Uterus (tissue), 3 donors: ENCODE measurements at regions not wholly inside any gene's neighbourhood (a gene's known extent, or its start where the extent isn't known, plus 50 kb on each side); places are given as distances from the start of the nearest gene placed in this dataset.

Experiments
- DNase-seq, 2 donors: peaks; one replicate each; pipeline ENCODE4 v3.0.0-alpha.2; 2019 to 2020
- H3K27ac ChIP-seq, 2 donors: fragments of 200-600 bp; sonication (generic); 1 replicate in 1 of 2; 2 replicates in 1 of 2; pipeline ENCODE4 v1.5.1; 2016 to 2018
- H3K27me3 ChIP-seq, 2 donors: fragments of 200-600 bp; sonication (generic); one replicate each; pipeline ENCODE4 v1.5.1; 2018 to 2019; ENCODE audit warnings: control low read depth in 1 of 2
- H3K36me3 ChIP-seq, 2 donors: fragments of 200-600 bp; sonication (generic); one replicate each; pipeline ENCODE4 v1.5.1; 2019; ENCODE audit warnings: control low read depth in 1 of 2
- H3K4me1 ChIP-seq, 2 donors: fragments of 200-600 bp; sonication (generic); one replicate each; pipeline ENCODE4 v1.5.1; 2018 to 2019; ENCODE audit warnings: control low read depth in 1 of 2
- H3K4me3 ChIP-seq, 2 donors: fragments of 200-600 bp; sonication (generic); 1 replicate in 1 of 2; 2 replicates in 1 of 2; pipeline ENCODE4 v1.5.1; 2018 to 2019; ENCODE audit warnings: mild to moderate bottlenecking in 1 of 2
- H3K9me3 ChIP-seq, 2 donors: fragments of 200-600 bp; sonication (generic); one replicate each; pipeline ENCODE4 v1.5.1; 2019; ENCODE audit warnings: control low read depth in 1 of 2
- CTCF ChIP-seq, 4 experiments: fragments of 200-600 bp in 2 of 4; fragments of 450-650 bp in 2 of 4; sonication (generic) in 2 of 4; IDR thresholded peaks; one replicate each; pipeline ENCODE4 v1.5.1; 2016 to 2019; ENCODE audit warnings: antibody characterized with exemption in 4 of 4, mild to moderate bottlenecking in 2 of 4, moderate library complexity in 1 of 4
- POLR2A ChIP-seq, 2 donors: fragments of 450-650 bp; IDR thresholded peaks; one replicate each; pipeline ENCODE4 v1.6.1; 2016; ENCODE audit warnings: antibody characterized with exemption in 2 of 2, mild to moderate bottlenecking in 1 of 2, moderate library complexity in 1 of 2
- intact Hi-C: fragments of 100-400 bp; cut with DNase I; formaldehyde crosslinking; loops from one replicate; pipeline ENCODE4 v1.15.1; 2023; ENCODE audit warnings: low total_unique reads
- donor health status: DM: yes; HTN: yes; CAD: no.

DNA sequence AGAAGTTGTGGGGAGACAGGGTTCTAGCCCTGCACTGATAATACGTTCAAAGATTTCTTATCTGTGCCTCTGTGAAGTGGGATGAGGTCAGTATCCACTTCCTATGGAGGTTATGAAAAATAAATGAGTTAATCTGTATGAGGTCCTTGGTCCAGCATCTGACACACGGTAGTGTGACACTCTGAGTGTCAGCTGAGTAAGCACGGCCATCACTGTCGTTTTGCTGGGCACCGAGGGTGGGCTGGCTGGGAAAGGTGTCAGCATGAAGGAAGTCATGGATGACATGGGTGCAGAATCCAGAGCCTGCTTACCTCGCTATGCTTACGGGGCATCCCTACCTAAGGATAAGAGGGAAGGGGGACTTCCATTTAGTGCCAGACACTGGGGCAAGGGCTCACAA is 150.3 kb downstream of the INHBB start:
- H3K4me1 ChIP-seq = no peaks in the 10 kb centered on the region
- no peak overlapping the region for H3K4me3 ChIP-seq
- H3K27ac ChIP-seq = no peak overlapping the region
- DNase-seq = no peak
- TF ChIP-seq CTCF (IDR thresholded peaks at IDR 0.05) = no peak
- no peak for TF ChIP-seq POLR2A (IDR thresholded peaks at IDR 0.05)
- no peaks in the 10 kb centered on the region for H3K27me3 ChIP-seq
- H3K9me3 ChIP-seq = no peaks in the 10 kb centered on the region
- intact Hi-C loops = no loop called here
- no peaks in the 10 kb centered on the region for H3K36me3 ChIP-seq

DNA sequence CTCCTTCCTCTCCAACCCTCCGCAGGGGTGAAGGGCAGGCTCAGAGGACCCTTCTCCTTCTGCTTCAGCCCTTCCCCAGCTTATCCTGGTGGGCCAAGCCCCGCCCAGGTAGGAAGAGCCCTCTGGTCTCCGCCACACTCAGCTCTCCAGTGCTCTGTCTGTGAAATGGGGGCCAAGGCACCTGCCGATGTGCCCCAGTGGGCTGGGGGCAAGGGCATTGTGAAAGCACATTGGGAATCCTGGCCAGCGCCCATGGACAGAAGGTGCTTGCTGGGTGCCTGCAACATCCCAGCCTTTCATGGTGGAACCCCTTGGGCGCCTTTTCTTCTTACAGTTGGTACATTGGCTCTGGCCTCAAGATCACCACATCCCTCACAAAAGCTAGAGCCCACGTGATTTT is 150.8 kb downstream of the INHBB start:
- no peak for TF ChIP-seq CTCF (IDR thresholded peaks at IDR 0.05)
- no peak for TF ChIP-seq POLR2A (IDR thresholded peaks at IDR 0.05)
- H3K4me1 ChIP-seq = no peaks in the 10 kb centered on the region
- no peak overlapping the region for H3K4me3 ChIP-seq
- DNase-seq = no peak
- no peaks in the 10 kb centered on the region for H3K9me3 ChIP-seq
- H3K27ac ChIP-seq = no peak overlapping the region
- no peaks in the 10 kb centered on the region for H3K27me3 ChIP-seq
- intact Hi-C loops = no loop called here
- H3K36me3 ChIP-seq = no peaks in the 10 kb centered on the region

DNA sequence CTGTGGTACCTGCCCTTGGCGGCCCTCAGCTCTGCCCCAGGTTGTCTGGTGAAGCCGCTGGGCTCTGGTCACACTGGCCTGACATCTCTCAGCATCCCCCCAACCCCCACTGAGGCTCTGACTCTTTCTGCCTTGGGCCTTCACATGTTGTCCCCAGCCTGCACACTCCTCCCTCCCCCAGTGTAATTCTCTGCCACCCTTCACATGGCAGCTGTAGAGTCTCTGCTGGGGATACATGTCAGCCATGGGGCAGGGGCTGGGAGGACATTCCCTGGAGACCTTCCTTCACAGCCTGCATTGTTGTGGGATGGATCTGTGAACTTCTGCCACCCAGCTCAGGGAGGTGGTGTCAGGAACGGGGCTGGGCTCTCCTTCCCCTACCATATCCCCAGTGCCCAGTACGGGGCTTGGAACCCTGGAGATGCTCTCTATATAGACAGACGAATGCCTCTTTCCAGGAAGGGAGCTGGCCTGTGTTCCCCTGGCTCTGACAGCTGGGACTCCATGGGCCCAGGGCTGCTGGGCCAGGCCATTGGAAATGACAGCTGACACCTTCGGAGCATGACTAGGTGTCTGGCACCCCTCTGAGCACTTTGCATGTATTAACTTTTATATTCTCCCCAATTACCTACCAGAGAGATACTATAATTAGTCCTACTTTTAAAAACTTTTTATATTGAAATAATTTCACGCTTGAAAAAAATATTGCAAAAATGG is 151.5 kb downstream of the INHBB start:
- TF ChIP-seq CTCF (IDR thresholded peaks at IDR 0.05) (no peak), POLR2A (IDR thresholded peaks at IDR 0.05) (no peak)
- Histone ChIP-seq H3K36me3 (no peaks in the 10 kb centered on the region), H3K27ac (no peak overlapping the region), H3K4me3 (no peak overlapping the region), H3K4me1 (no peaks in the 10 kb centered on the region), H3K9me3 (no peaks in the 10 kb centered on the region), H3K27me3 (no peaks in the 10 kb centered on the region)
- DNase-seq = no peak
- intact Hi-C loops = no loop called here

DNA sequence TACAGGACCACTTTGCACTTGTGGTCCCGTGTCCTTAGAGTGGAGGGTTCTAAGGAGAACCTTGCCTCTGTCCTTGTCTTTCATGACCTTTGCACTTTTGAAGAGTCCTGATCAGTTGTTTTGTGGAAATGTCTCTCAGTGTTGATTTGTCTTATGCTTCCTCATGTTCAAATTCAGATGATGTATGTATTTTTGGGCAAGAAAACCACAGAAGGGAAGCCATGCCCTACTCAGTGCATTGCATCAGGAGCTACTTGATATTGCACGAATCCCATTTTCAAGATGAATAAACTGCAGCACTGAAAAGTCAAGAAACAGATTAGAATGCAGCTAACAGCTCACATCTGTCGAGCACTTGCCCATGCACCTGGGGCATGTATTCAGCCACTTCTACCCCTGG is 152.2 kb downstream of the INHBB start:
- no peaks in the 10 kb centered on the region for H3K4me1 ChIP-seq
- H3K9me3 ChIP-seq = no peaks in the 10 kb centered on the region
- H3K27ac ChIP-seq = no peak overlapping the region
- H3K27me3 ChIP-seq = no peaks in the 10 kb centered on the region
- TF ChIP-seq CTCF (IDR thresholded peaks at IDR 0.05) (no peak), POLR2A (IDR thresholded peaks at IDR 0.05) (no peak)
- H3K4me3 ChIP-seq = no peak overlapping the region
- no peak for DNase-seq
- intact Hi-C loops = no loop called here
- H3K36me3 ChIP-seq = no peaks in the 10 kb centered on the region

- Histone ChIP-seq H3K36me3 (no peaks in the 10 kb centered on the region), H3K27ac (no peak overlapping the region), H3K9me3 (no peaks in the 10 kb centered on the region), H3K4me1 (no peaks in the 10 kb centered on the region), H3K27me3 (no peaks in the 10 kb centered on the region), H3K4me3 (no peak overlapping the region)
- no peak for DNase-seq
- TF ChIP-seq POLR2A (IDR thresholded peaks at IDR 0.05) = no peak
- no peak for TF ChIP-seq CTCF (IDR thresholded peaks at IDR 0.05)
- intact Hi-C loops = no loop called here
Measured at GRCh38 chr2:120498576-120499394, 152.8 kb downstream of the INHBB start.
